AML-193 (cell line): ENCODE measurements at regions not wholly inside any gene's neighbourhood (a gene's known extent, or its start where the extent isn't known, plus 50 kb on each side); places are given as distances from the start of the nearest gene placed in this dataset.
"Not testable (repeated sequence)": the region's sequence is repeated elsewhere in the genome, so short reads cannot be mapped to it uniquely, and the experiment has no call there.

Source experiments
- DNase-seq, 2 experiments: peaks; one replicate each; lab custom pipeline; 2025; lab: John Stamatoyannopoulos, UW

DNA sequence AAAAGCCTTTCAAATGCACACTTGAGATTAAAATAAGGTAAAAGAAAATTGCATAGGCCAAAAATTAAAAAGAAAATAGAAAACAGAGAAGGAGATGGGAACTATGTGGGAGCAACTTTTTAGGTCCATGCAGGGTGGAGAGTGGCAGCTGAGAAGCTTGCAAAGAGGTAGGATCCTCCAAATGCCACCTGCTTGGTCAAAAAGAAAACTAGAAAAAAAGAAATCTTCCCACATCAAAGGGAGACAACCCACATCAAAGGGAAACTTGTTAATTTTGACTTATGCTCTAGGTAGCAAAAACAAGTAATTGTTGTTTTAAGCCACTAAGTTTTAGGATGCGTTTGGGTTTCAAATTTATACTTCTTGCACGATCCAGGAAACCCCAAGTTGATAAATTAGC lies 342.9 kb downstream of the IL20RB start:
- DNase-seq: no peak

DNA sequence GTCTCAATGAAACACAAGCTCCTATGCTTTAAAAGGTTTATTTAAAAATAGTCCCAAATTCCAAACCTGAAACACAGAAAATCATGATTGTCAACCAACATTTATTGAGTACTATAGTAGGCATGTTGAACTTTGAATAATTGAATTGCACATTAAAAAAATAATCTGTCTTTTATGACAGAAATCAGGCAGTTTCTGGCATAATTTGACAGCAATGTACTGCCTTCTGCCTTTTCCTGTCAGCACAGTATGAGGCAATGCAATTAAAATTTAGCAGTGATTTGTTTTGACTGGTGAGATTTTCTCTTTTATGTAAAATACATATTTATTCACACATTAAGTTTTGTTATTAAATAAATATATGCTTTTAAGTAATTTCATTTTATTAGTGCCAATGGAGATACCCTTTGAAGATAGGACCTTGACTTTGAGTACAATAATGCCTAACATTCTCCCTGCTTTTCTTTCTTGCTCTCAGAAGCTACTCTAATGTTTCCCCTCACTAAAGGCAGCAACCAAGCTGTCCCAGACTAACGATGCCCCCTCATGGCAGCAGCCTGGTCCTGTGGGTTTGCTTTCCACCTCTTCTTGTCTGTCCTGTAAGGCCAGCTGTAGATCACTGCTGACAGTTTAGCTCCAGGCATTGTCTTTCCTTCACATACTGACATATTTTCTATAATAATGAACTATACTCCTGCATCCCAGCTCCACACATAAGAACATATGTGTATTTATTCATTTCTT lies 346.7 kb downstream of the IL20RB start:
- no peak for DNase-seq

DNA sequence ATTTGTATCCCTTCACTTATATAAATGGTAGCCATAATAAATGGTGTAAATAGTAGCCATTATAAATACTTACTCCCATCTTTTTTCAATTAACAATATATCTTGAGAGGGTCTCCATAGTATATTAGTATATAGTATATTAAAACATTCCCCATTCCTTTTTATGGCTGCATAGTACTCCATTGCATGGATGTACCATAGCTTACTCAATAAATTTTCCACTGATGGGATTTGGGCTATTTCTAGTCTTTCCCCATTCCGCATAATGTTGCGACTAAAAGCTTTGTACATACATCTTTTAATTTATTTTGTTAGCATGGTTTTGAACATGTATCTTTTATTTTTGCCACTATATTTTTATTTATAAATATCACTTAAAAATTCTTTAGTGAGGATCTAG lies 366.3 kb downstream of the IL20RB start:
- DNase-seq: no peak

DNA sequence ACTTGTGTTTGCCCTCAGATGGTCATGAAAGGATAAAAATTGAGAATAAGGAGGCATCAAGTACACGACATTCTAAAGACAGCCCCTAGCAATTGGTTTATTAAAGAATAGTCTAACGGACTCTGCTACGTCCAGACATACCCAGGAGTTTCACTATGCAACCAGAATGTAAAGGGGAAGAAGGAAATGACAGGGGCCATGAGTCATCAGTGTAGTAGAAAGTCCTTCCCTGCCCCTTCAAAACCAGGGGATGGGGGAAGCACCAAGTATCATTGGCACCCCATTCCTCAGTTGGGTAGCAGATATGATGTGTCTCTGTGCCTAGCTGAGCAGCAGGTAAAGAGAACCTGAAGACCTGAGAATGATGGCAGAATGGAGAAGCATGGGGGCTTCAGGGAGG lies 367.4 kb downstream of the IL20RB start:
- no peak for DNase-seq

DNA sequence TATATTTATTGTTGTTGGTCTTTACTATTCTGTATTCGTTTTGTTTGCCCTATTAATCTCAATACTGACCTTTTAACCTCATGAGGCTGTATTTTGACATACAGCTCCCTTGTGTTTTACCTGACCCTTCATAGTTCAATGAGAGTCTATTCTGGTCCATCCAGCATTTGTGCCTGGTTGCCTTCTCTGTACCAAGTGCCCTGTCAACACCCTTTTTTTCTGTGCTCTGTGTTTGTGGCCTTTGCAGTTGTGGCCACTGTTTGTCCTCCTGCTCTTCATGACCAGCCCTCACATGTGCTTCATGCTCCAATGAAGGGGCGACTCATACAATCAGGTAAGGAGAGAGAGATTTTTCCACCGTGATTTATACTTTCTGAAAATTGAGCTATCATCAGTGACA lies 368.2 kb downstream of the IL20RB start:
- DNase-seq: no peak

DNA sequence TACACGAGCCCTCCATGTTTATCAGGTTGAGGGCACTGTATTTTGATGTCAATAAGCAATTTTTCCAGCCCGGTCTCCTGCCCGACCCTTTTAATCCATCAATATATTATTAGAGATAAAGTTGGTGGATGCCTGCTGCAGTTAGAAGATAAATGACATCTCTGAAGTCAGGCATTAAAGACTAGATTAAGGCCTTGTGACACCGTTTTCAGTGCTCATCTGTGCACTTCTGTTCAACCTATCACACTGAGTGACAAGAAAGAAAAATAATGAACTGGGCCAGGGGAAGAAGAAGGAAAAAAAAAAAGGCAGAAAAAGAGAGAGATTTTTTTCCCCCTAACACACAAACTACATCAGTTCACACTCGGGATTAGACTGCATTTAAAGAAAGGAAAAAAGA lies 371.8 kb downstream of the IL20RB start:
- no peak for DNase-seq

DNA sequence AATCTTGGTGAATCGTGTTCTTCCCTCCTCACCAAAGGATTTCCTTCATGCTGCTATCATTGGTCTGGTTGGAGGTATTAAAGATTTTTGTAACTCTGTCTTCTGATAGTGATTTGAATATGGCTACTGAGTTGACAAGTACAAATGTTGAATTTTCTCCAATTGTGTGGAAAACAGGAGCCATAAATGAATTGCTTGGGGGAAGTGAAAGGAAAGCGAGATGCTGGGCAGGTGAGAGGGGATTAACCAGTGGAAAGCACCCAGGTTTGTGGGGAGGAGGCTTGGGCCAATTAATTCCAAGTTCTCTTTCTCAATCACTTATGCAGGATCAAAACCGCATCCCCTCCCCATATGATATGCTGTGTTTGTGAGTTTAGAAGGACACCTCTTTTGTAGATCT lies 372.5 kb downstream of the IL20RB start:
- no peak for DNase-seq

DNA sequence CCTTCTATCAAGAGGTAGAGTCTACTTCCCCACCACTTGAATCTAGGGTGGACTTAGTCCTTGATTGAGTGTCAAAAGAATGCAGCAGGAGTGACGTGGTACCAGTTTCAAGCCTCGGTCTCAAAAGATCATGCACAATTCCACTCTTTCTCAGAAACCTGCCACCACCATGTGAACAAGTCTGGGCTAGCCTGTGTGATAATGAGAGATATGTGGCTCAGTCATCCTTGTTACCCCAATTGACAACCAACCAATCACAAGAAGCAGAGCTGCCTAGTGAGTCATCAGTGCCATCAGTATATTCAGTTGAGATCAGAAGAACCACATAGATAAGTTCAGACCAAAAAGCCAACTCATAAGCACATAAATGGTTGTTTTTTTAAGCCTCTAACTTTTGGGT lies 374.5 kb downstream of the IL20RB start:
- DNase-seq: no peak

DNA sequence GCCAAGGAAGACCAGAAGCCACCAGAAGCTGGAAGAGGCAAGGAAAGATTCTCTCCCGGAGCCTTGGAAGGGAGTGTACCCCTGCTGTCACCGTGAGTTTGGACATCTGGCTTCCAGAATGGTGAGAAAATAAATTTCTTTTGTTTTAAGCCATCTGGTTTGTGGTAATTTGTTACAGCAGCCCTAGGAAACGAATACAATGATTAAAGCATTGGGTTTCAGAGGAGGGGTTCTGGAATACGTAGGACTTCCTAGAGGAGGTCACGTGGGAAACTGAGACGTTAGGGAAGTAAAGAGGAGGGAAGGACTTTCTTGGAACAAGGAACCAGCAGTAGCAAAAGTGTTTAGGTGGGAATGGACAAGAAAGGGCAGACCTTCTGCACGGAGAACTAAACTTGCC lies 377.7 kb downstream of the IL20RB start:
- DNase-seq: no peak

DNA sequence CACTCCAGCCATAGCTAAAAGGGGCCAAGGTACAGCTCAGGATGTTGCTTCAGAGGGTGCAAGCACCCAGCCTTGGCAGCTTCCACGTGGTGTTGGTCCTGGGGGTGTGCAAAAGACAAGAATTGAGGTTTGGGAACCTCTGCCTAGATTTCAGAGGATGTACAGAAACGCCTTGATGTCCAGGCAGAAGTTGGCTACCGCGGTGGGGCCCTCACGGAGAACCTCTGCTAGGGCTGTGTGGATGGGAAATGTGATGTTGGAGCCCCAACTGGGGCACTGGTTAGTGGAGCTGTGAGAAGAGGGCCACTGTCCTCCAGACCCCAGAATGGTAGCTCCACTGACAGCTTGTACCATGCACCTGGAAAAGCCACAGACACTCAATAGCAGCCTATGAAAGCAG lies 380.6 kb downstream of the IL20RB start:
- DNase-seq: not testable (repeated sequence)

DNA sequence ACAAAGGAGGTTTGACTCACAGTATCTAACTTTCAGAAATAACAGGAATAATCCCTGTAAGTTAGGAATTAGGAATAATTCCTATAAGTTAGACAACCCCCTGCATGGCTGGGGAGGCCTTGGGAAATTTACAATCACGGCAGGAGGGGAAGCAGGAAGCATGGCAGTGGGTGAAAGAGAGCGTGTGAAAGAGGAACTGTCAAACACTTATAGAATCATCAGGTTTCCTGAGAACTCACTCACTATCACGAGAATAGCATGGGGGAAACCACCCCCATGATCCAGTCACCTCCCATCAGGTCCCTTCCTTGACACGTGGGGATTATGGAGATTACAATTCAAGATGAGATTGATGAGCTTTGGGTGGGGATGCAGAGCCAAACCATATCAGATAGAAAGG lies 385.5 kb downstream of the IL20RB start:
- no peak for DNase-seq

DNA sequence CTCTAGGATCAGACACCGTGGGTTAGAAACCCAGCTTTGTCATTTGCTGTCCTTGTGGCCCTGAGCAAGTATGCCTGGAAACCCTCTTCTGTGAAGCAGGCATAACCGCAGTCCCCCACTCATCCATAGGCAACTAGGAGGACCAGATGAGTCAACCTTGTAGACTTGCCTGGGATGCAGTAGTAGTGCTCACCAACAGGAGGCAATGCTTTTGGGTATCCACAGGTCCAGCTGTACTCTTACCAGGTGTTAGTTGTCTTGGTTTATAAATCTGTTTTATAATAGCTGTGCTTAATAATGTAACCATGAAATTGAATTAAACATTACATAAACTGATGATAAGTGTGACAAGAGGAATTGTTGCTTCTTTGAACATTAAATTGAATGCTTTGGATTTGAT lies 389.3 kb downstream of the IL20RB start:
- no peak for DNase-seq

DNA sequence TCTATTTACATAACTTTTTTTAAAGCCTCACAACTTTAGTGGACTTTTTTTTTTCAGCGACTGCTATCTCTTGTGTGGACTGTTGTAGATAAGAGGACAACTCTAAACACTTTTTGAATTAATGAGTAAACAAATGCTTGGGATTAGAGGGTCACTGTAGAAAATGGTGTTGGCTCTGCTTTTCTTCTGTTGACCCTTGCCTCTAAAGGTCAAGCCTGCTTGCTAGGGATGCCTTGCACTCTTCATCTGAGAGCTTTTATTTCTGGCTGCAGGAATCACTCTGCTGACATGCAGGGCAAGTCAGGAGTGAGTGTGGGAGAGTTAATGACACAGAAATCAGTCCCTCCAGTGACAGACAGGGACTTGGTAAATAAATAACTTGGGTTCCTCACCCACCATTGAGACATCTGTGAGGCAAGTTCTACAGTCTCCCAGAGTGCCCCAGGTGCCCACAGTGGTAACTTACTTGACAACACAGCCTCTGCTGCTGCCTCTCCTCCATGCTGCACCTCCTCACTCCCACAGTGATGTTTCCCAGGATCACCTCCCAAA lies 390.1 kb downstream of the IL20RB start:
- no peak for DNase-seq

DNA sequence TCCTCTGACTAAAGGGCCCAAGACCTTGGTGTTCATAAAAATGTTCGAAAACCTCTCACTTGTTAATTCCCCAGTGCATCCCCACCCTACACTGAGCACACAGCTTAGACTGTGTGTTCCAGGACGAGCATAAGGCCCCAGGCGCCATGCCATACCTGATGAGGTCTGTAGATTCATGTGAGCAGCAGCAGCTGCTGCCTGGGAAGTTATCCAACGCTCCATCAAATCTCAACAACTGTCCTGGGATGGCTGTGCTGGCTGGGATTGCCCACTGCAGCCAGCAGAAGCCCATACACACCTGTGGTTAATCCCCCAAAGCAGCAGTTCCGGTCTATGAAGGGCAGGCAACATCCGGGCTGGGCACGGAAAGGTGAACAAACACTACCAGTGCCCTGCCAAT lies 391.2 kb downstream of the IL20RB start:
- DNase-seq: no peak

DNA sequence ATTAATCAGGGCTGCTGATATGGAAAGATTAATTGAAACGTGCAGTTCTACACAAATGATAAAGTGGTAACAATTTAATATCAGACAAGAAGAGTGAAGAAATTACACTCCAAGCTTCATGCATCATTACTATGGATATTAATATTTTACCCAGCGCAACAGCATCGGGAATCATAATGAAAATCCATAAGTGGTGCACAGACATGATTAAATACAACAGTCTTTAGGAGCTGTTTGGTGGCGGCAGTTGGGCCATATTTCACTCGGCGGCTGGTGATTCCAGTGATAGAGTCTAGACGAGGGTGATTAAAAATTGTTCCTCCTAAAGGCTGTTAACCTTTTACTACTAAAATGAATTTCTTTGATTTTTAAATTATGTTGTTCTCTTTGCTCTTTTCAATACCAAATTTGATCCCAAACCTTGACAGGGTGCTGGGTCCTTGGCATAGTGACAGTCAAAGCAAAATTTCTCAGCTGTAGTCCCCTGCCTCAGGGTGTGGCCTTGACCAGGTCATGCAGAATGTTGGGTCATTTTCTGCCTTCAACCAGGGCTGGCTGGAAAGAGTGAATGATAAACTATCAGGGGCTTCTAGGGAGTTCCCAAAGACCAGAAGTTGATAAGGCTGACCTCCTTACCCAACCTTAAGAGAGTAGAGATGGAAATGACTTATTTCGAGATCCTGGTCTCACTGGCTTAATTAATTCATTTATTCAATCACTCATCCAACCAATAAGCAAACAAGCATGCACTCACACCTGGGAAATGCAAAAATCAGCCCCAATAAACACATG lies 392.0 kb downstream of the IL20RB start:
- DNase-seq: no peak

DNA sequence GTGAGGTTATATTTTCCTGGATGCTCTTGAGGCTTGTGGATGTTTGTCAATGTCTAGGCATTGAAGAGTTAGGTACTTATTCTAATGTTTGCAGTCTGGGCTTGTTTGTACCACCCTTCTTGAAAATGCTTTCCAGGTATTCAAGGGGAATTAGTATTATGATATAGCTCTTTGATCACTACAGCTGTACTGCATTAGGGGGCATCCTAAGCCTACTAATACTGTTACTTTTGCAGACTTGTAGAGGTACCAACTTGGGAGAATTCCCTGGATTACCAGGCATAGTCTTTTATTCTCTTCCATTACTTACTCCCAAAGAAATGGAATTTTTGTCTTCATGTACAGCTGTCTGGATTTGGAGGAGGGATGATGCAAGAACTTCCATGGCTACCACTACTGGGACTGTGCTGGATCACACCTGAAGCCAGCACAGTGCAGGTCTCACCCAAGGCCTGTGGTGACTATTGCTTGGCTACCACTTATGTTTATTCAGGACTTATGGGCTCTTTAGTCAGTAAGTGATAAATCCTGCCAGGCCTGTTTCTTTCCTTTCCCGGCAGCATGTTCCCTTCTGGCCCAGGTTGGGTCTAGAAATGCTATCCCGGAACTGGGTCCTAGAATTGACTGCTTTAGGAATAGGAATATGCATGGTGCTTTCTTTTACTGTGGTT lies 402.9 kb downstream of the IL20RB start:
- no peak for DNase-seq

DNA sequence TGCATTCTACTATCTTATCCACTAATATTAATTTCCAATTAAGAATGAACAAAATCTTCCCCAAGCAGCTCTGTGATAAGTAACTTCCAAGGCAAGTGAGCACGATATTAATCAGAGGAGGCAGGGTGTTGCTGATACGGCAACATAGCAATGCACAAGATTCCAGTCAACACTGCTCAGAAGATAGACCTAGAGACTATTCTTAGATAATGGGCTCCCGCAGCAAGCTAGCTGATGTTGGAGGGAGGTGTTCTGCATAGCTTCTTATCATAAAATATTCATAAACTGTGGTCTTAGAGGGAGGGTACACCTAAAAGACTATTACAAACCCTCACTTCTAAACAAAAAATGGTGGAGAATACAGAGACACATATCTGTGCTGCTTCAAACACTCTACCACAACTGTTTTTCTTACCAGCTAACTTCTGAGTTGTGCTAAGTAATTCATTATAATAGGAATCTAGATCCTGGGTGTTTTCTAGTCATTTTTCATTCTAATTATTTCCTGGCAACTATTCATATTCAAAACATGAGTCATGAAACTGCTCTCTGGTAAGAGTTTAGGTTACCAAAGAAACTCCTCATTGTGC lies 382.0 kb upstream of the SOX14 start:
- DNase-seq: no peak

DNA sequence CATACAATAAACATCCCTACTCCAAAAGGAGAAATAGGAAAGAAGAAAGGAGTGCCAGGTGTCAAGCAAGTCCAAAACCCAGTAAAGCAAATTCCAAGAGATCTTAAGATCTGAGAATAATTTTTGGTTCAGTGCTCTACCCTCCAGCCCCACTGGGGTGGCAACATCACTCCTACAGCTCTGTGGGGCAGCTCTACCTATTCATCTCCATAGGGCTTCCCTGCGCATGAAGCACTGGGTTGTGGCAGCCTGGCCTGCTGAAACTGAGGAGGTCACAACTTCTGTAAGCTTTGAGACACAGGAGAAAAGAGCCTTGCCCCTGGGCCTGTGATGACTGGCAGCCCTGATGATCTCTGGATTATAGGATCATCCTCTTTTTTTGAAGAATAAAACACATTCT lies 378.2 kb upstream of the SOX14 start:
- no peak for DNase-seq

DNA sequence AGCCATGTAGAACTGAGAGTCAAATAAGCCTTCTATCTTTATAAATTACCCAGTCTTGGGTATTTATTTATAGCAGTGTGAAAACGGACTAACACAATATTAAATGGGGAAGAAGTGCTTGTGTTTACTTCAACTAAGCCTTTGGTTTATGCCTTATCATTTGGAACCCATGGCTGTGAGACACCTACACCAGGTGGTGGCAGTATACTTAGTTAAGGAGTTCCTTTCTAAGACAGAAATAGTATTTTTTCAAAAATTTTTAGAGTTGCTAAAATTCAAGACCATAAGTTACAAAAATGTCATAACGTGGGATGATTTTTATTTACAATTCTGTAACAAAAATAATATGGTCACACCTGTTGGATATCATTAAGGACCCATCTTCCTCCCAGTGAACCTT lies 354.5 kb upstream of the SOX14 start:
- DNase-seq: no peak

DNA sequence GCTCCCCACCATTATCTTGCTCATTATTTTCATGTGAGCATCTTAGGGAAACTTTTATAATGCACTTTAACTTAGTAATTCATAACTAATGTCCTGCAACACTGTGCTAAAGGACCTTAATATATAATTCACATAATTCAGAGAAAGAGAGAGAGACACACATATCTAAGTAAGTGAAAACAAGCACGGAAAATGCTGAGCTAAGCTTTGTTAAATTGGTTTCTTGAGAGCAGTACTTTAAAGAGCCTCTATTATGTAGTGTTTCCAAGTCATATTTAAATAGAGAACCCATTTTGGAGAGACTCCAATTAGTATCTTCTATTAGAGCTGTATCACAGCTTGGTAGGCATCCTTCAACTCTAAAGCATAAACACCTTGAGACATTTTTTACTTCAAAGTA lies 354.1 kb upstream of the SOX14 start:
- DNase-seq: no peak

DNA sequence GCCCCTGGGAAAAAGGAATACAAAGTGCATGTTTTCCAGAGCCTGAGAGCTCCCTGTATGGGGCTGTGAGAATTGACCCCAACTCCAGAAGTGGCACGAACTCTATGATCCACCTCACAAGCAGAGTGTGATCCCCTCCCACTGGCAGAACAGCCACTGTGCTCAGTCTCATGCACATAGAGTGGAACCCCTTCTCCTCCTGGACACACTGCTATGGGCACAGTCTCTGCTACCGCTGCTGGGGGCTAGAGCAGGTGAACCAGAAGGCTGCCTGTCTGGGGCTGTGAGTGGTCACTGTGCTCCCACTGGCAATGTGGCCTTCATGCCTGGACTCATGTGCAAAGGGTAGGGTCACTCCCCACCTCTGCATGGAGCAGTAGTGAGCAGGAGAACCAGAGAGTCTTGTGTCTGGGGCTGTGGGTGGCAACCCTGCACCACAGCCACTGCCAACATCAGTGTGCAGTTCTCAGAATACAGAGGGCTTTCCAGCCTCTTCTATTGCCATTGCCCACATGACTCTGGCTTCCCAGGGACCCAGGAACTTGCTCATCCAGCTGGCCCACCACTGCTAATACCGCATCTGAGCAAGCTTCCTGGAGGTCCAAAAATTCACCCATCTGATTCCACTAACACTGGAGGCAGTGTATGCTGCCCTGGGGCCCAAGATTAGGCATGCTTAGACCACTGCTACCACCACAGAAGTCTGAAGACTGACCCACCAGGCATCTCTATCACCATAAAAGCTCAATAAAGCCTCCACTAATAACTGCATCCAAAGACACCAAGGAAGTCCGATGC lies 343.7 kb upstream of the SOX14 start:
- no peak for DNase-seq

DNA sequence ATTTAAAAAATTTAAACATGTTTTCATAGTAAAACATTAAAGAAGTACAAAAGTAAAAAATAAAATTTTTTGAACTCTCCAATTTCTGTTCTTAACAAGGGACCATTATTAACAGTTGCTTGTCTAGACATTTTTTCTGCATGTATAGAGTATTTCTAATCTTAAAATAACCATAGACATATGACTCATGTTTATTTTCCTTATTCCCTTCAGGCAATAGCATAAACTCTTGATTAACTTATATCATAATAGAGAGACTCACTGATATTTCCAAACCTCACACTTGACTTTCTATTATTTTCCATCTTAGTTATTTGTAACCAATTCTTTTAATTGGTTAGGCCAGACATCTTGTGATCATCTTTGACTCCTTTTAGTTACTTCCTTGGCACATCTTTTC lies 325.6 kb upstream of the SOX14 start:
- no peak for DNase-seq
